Activated B cell treated with CpG ODN at 0.5 μM for 24 hours (primary cell): ENCODE measurements at regions not wholly inside any gene's neighbourhood (a gene's known extent, or its start where the extent isn't known, plus 50 kb on each side); places are given as distances from the start of the nearest gene placed in this dataset.

ENCODE experiments used
- ATAC-seq: fragments of 200-7000 bp; cut with Tn5 transposase; one replicate; pipeline ENCODE4 v1.10.0; 2021; ENCODE audit warnings: low read depth, mild to moderate bottlenecking, moderate library complexity
- CTCF ChIA-PET: fragments of 350-600 bp; sonication (Branson Sonifier 250); formaldehyde crosslinking; loops from one replicate; lab custom pipeline; 2021; ENCODE audit warnings: antibody characterized with exemption; lab: Charles Lee
- POLR2A ChIA-PET: fragments of 350-600 bp; sonication (Branson Sonifier 250); formaldehyde crosslinking; loops from one replicate; lab custom pipeline; 2021; ENCODE audit warnings: antibody characterized with exemption; lab: Charles Lee
- DNase-seq: peaks from one replicate; pipeline ENCODE4 v3.0.0; 2022
- H3K27ac Mint-ChIP-seq: one replicate; pipeline ENCODE4 v1.8.0; 2020; ENCODE audit warnings: mixed read lengths
- H3K27me3 Mint-ChIP-seq: one replicate; pipeline ENCODE4 v1.8.0; 2021; ENCODE audit warnings: mixed read lengths
- H3K36me3 Mint-ChIP-seq: one replicate; pipeline ENCODE4 v1.8.0; 2021; ENCODE audit warnings: low read depth, mixed read lengths
- H3K4me1 Mint-ChIP-seq: one replicate; pipeline ENCODE4 v1.8.0; 2021; ENCODE audit warnings: mixed read lengths
- H3K4me3 Mint-ChIP-seq: one replicate; pipeline ENCODE4 v1.8.0; 2020; ENCODE audit warnings: mild to moderate bottlenecking, mixed read lengths
- H3K9me3 Mint-ChIP-seq: one replicate; pipeline ENCODE4 v1.8.0; 2020; ENCODE audit warnings: mixed read lengths
- CTCF ChIP-seq: fragments of 200-600 bp; IDR thresholded peaks from one replicate; pipeline ENCODE4 v1.8.0; 2022; ENCODE audit warnings: antibody characterized with exemption, mild to moderate bottlenecking
- intact Hi-C: fragments of 100-400 bp; cut with micrococcal nuclease; formaldehyde crosslinking; loops from one replicate; pipeline ENCODE4 v1.15.1; 2024

GRCh38 chr15:70420086-70420947, 322.6 kb upstream of the TLE3 start:
- peaks cover 10% of the 10 kb centered on the region for H3K4me1 Mint-ChIP-seq
- TF ChIP-seq CTCF: no peak
- H3K9me3 Mint-ChIP-seq: peaks cover 4% of the 10 kb centered on the region
- intact Hi-C loops: no loop called here
- ATAC-seq: no peak
- ChIA-PET CTCF (no interaction called here), POLR2A (no interaction called here)
- DNase-seq: no peak
- peaks cover 7% of the 10 kb centered on the region for H3K27me3 Mint-ChIP-seq
- H3K4me3 Mint-ChIP-seq: no peak overlapping the region
- H3K36me3 Mint-ChIP-seq: no peaks in the 10 kb centered on the region
- no peak overlapping the region for H3K27ac Mint-ChIP-seq

DNA sequence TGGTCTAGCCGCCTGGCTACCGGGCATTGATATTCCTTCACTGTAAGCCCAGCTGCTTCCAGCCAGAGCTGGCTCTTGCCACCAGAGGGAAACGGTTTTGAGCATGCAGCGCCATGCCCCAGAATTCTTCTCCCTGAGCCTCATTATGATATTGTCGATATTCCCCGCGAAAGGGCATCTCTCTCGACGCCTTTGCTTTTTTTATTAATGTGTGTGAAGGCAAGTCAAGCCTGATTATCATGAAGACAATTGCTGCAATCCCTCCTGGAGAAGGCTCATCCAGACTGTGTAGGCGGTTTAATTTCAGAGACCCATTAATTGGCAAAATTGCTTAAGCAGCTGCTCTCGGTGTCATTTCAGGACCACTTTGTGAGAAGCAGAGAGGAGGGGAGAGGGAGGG, 321.2 kb upstream of the TLE3 start:
- no peak for TF ChIP-seq CTCF

GRCh38 chr15:70417535-70417934, 319.8 kb upstream of the TLE3 start:
- no peak for TF ChIP-seq CTCF
- H3K4me1 Mint-ChIP-seq: no peaks in the 10 kb centered on the region
- H3K4me3 Mint-ChIP-seq: no peak overlapping the region
- ChIA-PET POLR2A (no interaction called here), CTCF (no interaction called here)
- H3K9me3 Mint-ChIP-seq: peaks cover 2% of the 10 kb centered on the region
- no peak for DNase-seq
- H3K27me3 Mint-ChIP-seq: peaks cover 7% of the 10 kb centered on the region
- H3K27ac Mint-ChIP-seq: no peak overlapping the region
- ATAC-seq: no peak
- H3K36me3 Mint-ChIP-seq: no peaks in the 10 kb centered on the region
- intact Hi-C loops: no loop called here

More for the DNA sequence above, 321.2 kb upstream of the TLE3 start:
- ATAC-seq (no peak), DNase-seq (no peak)
- ChIA-PET POLR2A (no interaction called here), CTCF (no interaction called here)
- Mint-ChIP-seq H3K4me1 (no peaks in the 10 kb centered on the region), H3K36me3 (no peaks in the 10 kb centered on the region), H3K27ac (no peak overlapping the region), H3K9me3 (peaks cover 2% of the 10 kb centered on the region), H3K27me3 (peaks cover 7% of the 10 kb centered on the region), H3K4me3 (no peak overlapping the region)
- intact Hi-C loops: no loop called here

- DNase-seq: no peak
- ATAC-seq: no peak
- CTCF ChIA-PET: no interaction called here
Measured at GRCh38 chr15:70416829-70417228, 319.1 kb upstream of the TLE3 start.

DNA sequence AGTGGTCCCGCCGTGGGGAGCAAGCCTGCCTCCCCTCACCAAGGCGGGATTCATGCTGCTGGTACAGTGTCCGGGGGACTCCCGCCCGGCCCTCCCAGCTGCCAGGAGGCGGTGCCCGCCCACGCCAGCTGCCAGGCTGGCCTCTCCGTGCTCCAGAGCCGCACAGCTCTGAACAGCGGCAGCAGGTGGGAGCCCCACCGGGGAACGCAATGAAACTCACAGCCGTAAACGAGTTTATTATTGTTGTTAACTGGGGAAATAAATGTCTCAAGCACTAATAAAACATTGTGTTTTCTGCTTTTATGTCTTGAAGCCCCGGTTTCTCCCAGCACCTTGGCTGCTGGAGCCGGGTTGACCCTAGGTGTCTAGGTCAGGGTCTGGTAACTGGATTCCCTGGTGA, 317.7 kb upstream of the TLE3 start:
- no peak for TF ChIP-seq CTCF
- ChIA-PET CTCF (no interaction called here), POLR2A (no interaction called here)
- Mint-ChIP-seq H3K27me3 (peaks cover 7% of the 10 kb centered on the region), H3K4me3 (no peak overlapping the region), H3K4me1 (no peaks in the 10 kb centered on the region), H3K27ac (no peak overlapping the region), H3K9me3 (no peaks in the 10 kb centered on the region), H3K36me3 (no peaks in the 10 kb centered on the region)
- ATAC-seq: no peak
- intact Hi-C loops: no loop called here
- DNase-seq: no peak

More at GRCh38 chr15:70416829-70417228, 319.1 kb upstream of the TLE3 start:
- POLR2A ChIA-PET: no interaction called here
- H3K27ac Mint-ChIP-seq: no peak overlapping the region
- H3K9me3 Mint-ChIP-seq: peaks cover 2% of the 10 kb centered on the region
- no peak overlapping the region for H3K4me3 Mint-ChIP-seq
- TF ChIP-seq CTCF: no peak
- peaks cover 7% of the 10 kb centered on the region for H3K27me3 Mint-ChIP-seq
- H3K36me3 Mint-ChIP-seq: no peaks in the 10 kb centered on the region
- intact Hi-C loops: no loop called here
- no peaks in the 10 kb centered on the region for H3K4me1 Mint-ChIP-seq
